ENCODE measurements at regions not wholly inside any gene's neighbourhood (a gene's known extent, or its start where the extent isn't known, plus 50 kb on each side); places are given as distances from the start of the nearest gene placed in this dataset.
"Not testable (repeated sequence)": the region's sequence is repeated elsewhere in the genome, so short reads cannot be mapped to it uniquely, and the experiment has no call there.

DNA sequence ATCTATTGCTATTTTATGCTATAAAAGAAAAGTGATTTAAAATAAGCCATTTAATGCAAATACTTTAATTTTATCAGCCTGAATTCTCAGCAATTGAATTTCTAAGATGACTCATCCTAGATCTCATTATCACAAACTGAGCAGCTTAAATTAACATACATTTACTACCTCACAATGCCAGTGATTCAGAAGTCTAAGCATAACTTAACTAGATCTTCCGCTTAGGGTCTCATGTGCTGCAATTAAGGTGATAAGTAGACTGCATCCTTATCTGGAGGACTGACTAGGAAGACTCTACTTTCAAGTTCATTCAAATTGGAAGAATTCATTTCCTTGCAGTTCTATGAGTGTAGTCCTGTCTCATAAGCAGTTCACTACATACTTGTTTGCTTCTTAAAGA lies 286.6 kb downstream of the COL11A1 start:
- H3K27ac Mint-ChIP-seq: no peak overlapping the region
- peaks cover 6 to 9% of the 10 kb centered on the region in 2 donors for H3K9me3 Mint-ChIP-seq
- ATAC-seq: no peak
- no peak for DNase-seq (ENCODE audit: low spot score in 2 of 2)
- H3K36me3 Mint-ChIP-seq: no peaks in the 10 kb centered on the region

DNA sequence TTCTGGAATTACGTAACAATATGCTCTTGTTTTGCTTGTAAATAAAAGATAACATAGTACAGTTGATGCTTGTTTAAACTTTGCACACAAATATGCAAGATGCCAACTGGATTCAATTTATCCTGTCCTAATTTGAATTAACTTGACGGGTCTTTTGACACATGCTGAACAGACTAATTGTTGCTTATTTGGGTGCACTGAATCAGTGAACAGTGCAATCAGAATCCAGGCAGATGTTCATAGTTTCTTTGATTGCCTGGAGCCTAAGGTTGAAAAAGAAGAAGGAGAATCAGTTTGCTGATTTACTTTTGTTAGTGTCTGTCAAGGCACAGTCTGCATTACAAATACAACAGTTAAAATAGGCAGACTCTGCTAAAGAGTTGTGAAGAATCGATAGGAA lies 307.9 kb downstream of the COL11A1 start:
- peaks cover 3 to 8% of the 10 kb centered on the region in 2 donors for H3K9me3 Mint-ChIP-seq
- no peak for DNase-seq (ENCODE audit: low spot score in 2 of 2)
- H3K36me3 Mint-ChIP-seq: no peaks in the 10 kb centered on the region
- H3K27ac Mint-ChIP-seq: no peak overlapping the region
- ATAC-seq: no peak

GRCh38 chr1:102799496-102799895 lies 308.8 kb downstream of the COL11A1 start:
- peaks cover 3 to 4% of the 10 kb centered on the region in 2 donors for H3K9me3 Mint-ChIP-seq
- ATAC-seq (no peak), DNase-seq (ENCODE audit: low spot score in 2 of 2) (no peak)
- H3K27ac Mint-ChIP-seq: no peak overlapping the region
- H3K36me3 Mint-ChIP-seq: no peaks in the 10 kb centered on the region

DNA sequence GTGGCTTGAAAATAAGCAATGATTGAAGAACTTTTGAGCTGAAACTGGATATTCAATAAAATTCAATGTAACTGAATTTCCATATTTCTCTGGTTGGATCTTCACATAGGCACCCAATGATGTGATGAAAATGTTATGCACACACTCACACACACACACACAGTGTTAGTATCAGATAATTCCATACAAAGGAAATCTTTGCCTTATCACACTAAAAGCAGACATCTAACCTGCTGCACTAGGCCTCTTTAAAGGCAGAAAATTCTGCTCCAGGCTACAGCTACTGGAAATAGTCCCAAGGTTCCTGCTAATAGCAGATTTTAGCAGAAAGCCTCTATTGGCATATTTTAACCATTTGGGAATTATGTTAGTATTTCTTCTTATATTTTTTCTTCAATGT lies 309.6 kb downstream of the COL11A1 start:
- DNase-seq (ENCODE audit: low spot score in 2 of 2) (no peak), ATAC-seq (no peak)
- Mint-ChIP-seq H3K36me3 (no peaks in the 10 kb centered on the region), H3K27ac (no peak overlapping the region), H3K9me3 (peaks cover 3% of the 10 kb centered on the region in 2 donors)

DNA sequence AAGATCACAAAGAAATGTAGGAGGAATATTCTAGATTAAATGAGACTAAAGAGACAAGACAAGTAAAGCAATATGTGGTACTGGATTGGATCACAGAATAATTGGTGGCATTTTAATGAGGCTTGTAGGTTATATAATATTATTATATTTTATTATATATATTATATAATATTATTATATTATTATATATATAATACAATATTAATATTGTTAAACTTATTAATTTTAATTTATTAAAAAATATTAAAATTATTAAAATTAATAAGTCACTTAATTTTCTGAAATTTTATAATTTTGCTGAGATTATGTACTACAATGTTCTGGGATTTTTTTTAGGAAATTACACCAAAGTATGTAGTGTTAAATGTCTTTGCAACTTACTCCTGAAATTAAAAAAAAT lies 311.9 kb downstream of the COL11A1 start:
- Mint-ChIP-seq H3K9me3 (no peaks in the 10 kb centered on the region), H3K27ac (no peak overlapping the region), H3K36me3 (no peaks in the 10 kb centered on the region)
- DNase-seq (ENCODE audit: low spot score in 2 of 2) (no peak), ATAC-seq (no peak)

GRCh38 chr1:102790997-102791396 lies 317.3 kb downstream of the COL11A1 start:
- no peak for DNase-seq (ENCODE audit: low spot score in 2 of 2)
- no peak overlapping the region for H3K27ac Mint-ChIP-seq
- H3K9me3 Mint-ChIP-seq: peaks cover 0 to 8% of the 10 kb centered on the region in 2 donors
- ATAC-seq: no peak
- no peaks in the 10 kb centered on the region for H3K36me3 Mint-ChIP-seq

- not testable (repeated sequence) for H3K9me3 Mint-ChIP-seq; ATAC-seq; H3K27ac Mint-ChIP-seq; DNase-seq (ENCODE audit: low spot score in 2 of 2); H3K36me3 Mint-ChIP-seq
Observed at GRCh38 chr1:102789951-102790350, 318.4 kb downstream of the COL11A1 start.

- peaks cover 11 to 14% of the 10 kb centered on the region in 2 donors for H3K9me3 Mint-ChIP-seq
- ATAC-seq (no peak), DNase-seq (ENCODE audit: low spot score in 2 of 2) (no peak)
- H3K27ac Mint-ChIP-seq: no peak overlapping the region
- peaks cover 0 to 6% of the 10 kb centered on the region in 2 donors for H3K36me3 Mint-ChIP-seq
Observed at GRCh38 chr1:102783487-102783886, 324.8 kb downstream of the COL11A1 start.

- Mint-ChIP-seq H3K36me3 (peaks cover 0 to 6% of the 10 kb centered on the region in 2 donors), H3K27ac (no peak overlapping the region), H3K9me3 (peaks cover 11 to 14% of the 10 kb centered on the region in 2 donors)
- ATAC-seq (no peak), DNase-seq (ENCODE audit: low spot score in 2 of 2) (no peak)
Observed at GRCh38 chr1:102782144-102782543, 326.2 kb downstream of the COL11A1 start.

DNA sequence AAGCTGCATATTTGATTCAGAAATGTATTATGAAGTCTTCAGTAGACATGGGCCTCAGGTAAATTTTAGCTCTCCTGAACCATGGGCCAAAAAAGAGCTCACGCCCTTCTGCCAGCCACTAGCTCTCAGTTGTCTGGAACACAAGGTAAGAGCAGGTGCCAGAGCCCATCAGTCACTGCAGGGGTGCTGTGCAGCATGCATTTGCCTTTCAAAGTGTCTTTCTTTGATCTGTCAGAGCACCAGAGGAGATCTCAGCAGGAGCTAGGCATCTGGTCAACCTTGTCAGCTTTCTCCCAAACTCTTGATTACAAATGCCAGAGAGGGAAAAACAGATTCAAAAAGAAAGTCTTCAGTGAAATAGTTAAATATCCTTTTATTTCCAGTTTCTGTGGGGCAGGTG lies 332.3 kb downstream of the COL11A1 start:
- no peak for ATAC-seq
- Mint-ChIP-seq H3K27ac (no peak overlapping the region), H3K9me3 (peaks cover 0 to 3% of the 10 kb centered on the region in 2 donors), H3K36me3 (no peaks in the 10 kb centered on the region)
- DNase-seq (ENCODE audit: low spot score in 2 of 2): no peak

- H3K9me3 Mint-ChIP-seq: peaks cover 0 to 3% of the 10 kb centered on the region in 2 donors
- H3K36me3 Mint-ChIP-seq: no peaks in the 10 kb centered on the region
- DNase-seq (ENCODE audit: low spot score in 2 of 2) (no peak), ATAC-seq (no peak)
- no peak overlapping the region for H3K27ac Mint-ChIP-seq
Observed at GRCh38 chr1:102772831-102773230, 335.5 kb downstream of the COL11A1 start.

GRCh38 chr1:102758418-102758817 lies 349.9 kb downstream of the COL11A1 start:
- no peak overlapping the region for H3K27ac Mint-ChIP-seq
- DNase-seq (ENCODE audit: low spot score in 2 of 2) (no peak), ATAC-seq (no peak)
- no peaks in the 10 kb centered on the region for H3K36me3 Mint-ChIP-seq
- H3K9me3 Mint-ChIP-seq: no peaks in the 10 kb centered on the region

- DNase-seq (ENCODE audit: low spot score in 2 of 2) (no peak), ATAC-seq (no peak)
- Mint-ChIP-seq H3K27ac (no peak overlapping the region), H3K9me3 (no peaks in the 10 kb centered on the region), H3K36me3 (no peaks in the 10 kb centered on the region)
Observed at GRCh38 chr1:102757363-102757762, 351.0 kb downstream of the COL11A1 start.

GRCh38 chr1:102751111-102751510 lies 357.2 kb downstream of the COL11A1 start:
- no peak overlapping the region for H3K27ac Mint-ChIP-seq
- peaks cover 0 to 2% of the 10 kb centered on the region in 2 donors for H3K9me3 Mint-ChIP-seq
- no peak for ATAC-seq
- no peaks in the 10 kb centered on the region for H3K36me3 Mint-ChIP-seq
- DNase-seq (ENCODE audit: low spot score in 2 of 2): no peak

DNA sequence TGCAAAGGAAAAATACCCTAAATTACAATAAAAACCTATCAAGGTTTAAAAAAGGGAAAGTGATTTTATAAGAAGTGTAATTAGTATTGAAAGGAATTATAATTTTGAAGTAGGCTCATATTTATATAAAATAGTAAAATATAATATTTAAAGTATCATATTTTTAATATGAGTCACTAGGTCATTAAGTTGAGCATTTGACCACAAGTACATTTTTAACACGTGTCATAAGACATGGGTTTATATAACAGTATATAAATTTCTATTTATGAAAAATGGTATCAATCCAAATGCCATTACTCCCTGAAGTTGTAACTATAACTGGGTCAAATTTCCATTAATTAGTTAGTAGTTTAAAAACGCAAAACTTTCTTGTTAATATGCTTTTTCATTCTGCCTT lies 365.9 kb downstream of the COL11A1 start:
- Mint-ChIP-seq H3K9me3 (peaks cover 6 to 23% of the 10 kb centered on the region in 2 donors), H3K27ac (no peak overlapping the region), H3K36me3 (peaks cover 0 to 5% of the 10 kb centered on the region in 2 donors)
- ATAC-seq (no peak), DNase-seq (ENCODE audit: low spot score in 2 of 2) (no peak)

GRCh38 chr1:102733491-102734236 lies 374.7 kb downstream of the COL11A1 start:
- no peak overlapping the region for H3K27ac Mint-ChIP-seq

GRCh38 chr1:102732927-102733326 lies 375.4 kb downstream of the COL11A1 start:
- Mint-ChIP-seq H3K9me3 (peaks cover 0 to 11% of the 10 kb centered on the region in 2 donors), H3K27ac (no peak overlapping the region), H3K36me3 (no peaks in the 10 kb centered on the region)
- DNase-seq (ENCODE audit: low spot score in 2 of 2) (no peak), ATAC-seq (no peak)

More at GRCh38 chr1:102733491-102734236, 374.7 kb downstream of the COL11A1 start:
- Mint-ChIP-seq H3K9me3 (peaks cover 0 to 15% of the 10 kb centered on the region in 2 donors), H3K36me3 (no peaks in the 10 kb centered on the region)
- DNase-seq (ENCODE audit: low spot score in 2 of 2) (no peak), ATAC-seq (no peak)

DNA sequence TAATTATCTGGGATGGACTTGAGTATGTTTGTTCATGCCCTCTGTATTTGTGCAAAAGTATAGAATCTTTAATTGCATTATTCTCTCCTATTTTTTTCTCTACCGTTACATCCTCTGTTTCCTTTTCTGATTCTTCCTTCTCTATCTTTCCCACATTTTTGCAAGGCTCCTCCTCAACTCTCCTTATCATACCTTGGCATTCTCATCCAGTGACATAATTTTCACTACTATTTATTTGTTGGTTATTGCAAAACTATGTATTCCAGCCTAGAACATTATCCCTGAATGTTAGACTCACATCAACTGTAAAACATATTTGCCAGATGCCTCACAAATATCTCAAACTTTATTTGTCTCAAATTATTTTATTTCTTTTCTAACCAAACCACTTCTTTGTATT lies 381.9 kb downstream of the COL11A1 start:
- H3K27ac Mint-ChIP-seq: no peak overlapping the region
- H3K36me3 Mint-ChIP-seq: no peaks in the 10 kb centered on the region
- no peak for ATAC-seq
- peaks cover 0 to 6% of the 10 kb centered on the region in 2 donors for H3K9me3 Mint-ChIP-seq
- DNase-seq (ENCODE audit: low spot score in 2 of 2): no peak

All from activated naive CD4-positive, alpha-beta T cell treated with anti-CD3 and anti-CD28 coated beads, Interleukin-2, amount 50 U/mL, for 72 hours (primary cell).